ENCODE measurements at regions not wholly inside any gene's neighbourhood (a gene's known extent, or its start where the extent isn't known, plus 50 kb on each side); places are given as distances from the start of the nearest gene placed in this dataset.

DNA sequence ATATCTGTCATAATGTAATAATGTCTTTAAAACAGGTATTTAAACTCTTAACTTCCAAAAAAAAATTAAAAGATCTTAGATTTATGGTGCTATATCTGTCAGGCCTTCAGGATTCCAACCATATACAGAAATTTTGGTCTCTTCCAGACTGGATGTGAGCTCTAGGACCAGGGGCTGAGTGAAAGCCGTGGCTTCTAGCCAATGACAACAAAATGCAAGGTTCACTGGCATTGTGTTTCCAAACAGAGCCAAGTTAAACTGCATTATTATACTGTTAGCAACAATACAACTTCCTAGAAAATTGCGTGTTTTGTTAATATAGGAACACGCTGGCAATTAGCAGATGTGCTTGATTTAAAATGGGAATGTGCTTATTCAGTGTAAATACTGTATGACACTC is 809.8 kb upstream of the SOX11 start:
- TF ChIP-seq, protein P1, sequence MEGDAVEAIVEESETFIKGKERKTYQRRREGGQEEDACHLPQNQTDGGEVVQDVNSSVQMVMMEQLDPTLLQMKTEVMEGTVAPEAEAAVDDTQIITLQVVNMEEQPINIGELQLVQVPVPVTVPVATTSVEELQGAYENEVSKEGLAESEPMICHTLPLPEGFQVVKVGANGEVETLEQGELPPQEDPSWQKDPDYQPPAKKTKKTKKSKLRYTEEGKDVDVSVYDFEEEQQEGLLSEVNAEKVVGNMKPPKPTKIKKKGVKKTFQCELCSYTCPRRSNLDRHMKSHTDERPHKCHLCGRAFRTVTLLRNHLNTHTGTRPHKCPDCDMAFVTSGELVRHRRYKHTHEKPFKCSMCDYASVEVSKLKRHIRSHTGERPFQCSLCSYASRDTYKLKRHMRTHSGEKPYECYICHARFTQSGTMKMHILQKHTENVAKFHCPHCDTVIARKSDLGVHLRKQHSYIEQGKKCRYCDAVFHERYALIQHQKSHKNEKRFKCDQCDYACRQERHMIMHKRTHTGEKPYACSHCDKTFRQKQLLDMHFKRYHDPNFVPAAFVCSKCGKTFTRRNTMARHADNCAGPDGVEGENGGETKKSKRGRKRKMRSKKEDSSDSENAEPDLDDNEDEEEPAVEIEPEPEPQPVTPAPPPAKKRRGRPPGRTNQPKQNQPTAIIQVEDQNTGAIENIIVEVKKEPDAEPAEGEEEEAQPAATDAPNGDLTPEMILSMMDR (tag by site-specific recombination; IDR thresholded peaks at IDR 0.05) = no peak
- TF ChIP-seq ZNF133 (tag by site-specific recombination; IDR thresholded peaks at IDR 0.05) (no peak), YY1 (tag by site-specific recombination; IDR thresholded peaks at IDR 0.05) (no peak), HOXA7 (CRISPR knock-in tag; IDR thresholded peaks at IDR 0.05; ENCODE audit: borderline replicate concordance) (no peak), ZNF311 (tag by site-specific recombination; IDR thresholded peaks at IDR 0.05; ENCODE audit: borderline replicate concordance) (no peak), ZNF211 (tag by site-specific recombination; IDR thresholded peaks at IDR 0.05; ENCODE audit: low read depth) (no peak), ZEB2 (tag by site-specific recombination; IDR thresholded peaks at IDR 0.05) (no peak), ZNF174 (tag by site-specific recombination; IDR thresholded peaks at IDR 0.05) (no peak), PRDM1 (tag by site-specific recombination; IDR thresholded peaks at IDR 0.05) (no peak), GLIS2 (tag by site-specific recombination; IDR thresholded peaks at IDR 0.05) (no peak), ZNF600 (tag by site-specific recombination; IDR thresholded peaks at IDR 0.05) (no peak)
- TF ChIP-seq, protein P2, sequence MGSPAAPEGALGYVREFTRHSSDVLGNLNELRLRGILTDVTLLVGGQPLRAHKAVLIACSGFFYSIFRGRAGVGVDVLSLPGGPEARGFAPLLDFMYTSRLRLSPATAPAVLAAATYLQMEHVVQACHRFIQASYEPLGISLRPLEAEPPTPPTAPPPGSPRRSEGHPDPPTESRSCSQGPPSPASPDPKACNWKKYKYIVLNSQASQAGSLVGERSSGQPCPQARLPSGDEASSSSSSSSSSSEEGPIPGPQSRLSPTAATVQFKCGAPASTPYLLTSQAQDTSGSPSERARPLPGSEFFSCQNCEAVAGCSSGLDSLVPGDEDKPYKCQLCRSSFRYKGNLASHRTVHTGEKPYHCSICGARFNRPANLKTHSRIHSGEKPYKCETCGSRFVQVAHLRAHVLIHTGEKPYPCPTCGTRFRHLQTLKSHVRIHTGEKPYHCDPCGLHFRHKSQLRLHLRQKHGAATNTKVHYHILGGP (tag by site-specific recombination; IDR thresholded peaks at IDR 0.05) = no peak
- TF ChIP-seq, protein P3, sequence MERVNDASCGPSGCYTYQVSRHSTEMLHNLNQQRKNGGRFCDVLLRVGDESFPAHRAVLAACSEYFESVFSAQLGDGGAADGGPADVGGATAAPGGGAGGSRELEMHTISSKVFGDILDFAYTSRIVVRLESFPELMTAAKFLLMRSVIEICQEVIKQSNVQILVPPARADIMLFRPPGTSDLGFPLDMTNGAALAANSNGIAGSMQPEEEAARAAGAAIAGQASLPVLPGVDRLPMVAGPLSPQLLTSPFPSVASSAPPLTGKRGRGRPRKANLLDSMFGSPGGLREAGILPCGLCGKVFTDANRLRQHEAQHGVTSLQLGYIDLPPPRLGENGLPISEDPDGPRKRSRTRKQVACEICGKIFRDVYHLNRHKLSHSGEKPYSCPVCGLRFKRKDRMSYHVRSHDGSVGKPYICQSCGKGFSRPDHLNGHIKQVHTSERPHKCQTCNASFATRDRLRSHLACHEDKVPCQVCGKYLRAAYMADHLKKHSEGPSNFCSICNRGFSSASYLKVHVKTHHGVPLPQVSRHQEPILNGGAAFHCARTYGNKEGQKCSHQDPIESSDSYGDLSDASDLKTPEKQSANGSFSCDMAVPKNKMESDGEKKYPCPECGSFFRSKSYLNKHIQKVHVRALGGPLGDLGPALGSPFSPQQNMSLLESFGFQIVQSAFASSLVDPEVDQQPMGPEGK (tag by site-specific recombination; IDR thresholded peaks at IDR 0.05) = no peak
